ENCODE measurements at regions not wholly inside any gene's neighbourhood (a gene's known extent, or its start where the extent isn't known, plus 50 kb on each side); places are given as distances from the start of the nearest gene placed in this dataset.

DNA sequence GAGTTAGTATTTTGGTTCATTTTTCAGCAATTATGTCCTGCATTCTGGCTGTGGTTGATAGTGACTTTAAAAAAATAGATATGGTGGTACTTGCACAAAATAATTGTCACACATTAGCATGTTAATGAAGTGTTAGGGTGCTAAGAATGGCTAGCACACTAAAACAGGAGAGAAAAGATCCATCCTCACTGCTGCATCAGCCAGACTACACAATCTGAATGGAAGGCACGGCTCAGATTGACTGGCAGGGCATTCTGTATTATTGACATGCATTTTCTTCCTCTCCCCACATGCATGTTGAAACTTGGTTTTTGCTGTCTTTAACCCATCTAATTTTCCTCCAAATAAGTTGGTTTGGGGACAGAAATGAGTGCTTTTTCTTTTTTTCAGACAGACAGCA is 306.3 kb downstream of the PRL start:
- TF ChIP-seq, protein P1, sequence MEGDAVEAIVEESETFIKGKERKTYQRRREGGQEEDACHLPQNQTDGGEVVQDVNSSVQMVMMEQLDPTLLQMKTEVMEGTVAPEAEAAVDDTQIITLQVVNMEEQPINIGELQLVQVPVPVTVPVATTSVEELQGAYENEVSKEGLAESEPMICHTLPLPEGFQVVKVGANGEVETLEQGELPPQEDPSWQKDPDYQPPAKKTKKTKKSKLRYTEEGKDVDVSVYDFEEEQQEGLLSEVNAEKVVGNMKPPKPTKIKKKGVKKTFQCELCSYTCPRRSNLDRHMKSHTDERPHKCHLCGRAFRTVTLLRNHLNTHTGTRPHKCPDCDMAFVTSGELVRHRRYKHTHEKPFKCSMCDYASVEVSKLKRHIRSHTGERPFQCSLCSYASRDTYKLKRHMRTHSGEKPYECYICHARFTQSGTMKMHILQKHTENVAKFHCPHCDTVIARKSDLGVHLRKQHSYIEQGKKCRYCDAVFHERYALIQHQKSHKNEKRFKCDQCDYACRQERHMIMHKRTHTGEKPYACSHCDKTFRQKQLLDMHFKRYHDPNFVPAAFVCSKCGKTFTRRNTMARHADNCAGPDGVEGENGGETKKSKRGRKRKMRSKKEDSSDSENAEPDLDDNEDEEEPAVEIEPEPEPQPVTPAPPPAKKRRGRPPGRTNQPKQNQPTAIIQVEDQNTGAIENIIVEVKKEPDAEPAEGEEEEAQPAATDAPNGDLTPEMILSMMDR (conservative IDR thresholded peaks at IDR 0.05; ENCODE audit: low read depth, low read length), result no peak
- DNase-seq (ENCODE audit: low read depth), result no peak
- H3K4me3 ChIP-seq (ENCODE audit: low read depth, low read length), result no peak overlapping the region

DNA sequence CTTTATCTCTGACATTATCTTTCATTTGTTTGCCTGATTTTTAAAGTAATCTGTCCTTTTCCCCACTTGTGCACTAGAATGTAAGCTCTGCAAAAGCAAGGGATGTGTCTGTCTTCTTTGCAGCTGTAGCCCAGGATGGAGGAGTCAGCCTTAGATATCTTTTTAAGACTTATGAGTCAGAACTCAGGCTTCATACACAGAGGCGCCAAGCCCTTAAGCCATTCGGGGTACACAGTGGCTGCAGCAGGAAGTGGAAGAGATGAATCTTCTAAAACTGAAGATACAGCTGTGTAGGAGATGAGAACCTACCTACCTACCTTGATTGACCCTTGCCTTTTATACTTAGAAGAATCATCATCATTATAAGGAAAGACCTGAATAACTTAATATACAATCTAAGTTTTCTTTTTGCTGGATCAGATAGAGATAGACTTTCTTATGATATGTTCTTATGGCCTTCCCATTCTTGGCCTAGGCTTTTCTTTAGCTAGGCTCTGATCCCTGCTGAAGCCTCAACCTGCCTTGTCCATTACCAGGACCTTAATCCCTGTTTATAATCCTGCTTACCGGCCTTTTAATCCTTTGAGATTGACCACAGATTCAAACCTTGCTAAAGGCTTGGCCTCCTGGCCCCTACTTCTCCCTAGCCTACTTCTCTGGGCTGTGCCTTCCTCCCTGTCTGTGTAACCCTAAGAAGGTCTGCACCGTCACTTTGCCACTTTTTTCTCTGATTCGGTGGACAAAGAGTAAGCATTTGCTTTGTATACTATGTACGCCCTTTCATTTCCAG is 304.5 kb downstream of the PRL start:
- no peak overlapping the region for H3K4me3 ChIP-seq (ENCODE audit: low read depth, low read length)
- no peak for DNase-seq (ENCODE audit: low read depth)
- TF ChIP-seq, protein P1 (conservative IDR thresholded peaks at IDR 0.05; ENCODE audit: low read depth, low read length), result no peak

DNA sequence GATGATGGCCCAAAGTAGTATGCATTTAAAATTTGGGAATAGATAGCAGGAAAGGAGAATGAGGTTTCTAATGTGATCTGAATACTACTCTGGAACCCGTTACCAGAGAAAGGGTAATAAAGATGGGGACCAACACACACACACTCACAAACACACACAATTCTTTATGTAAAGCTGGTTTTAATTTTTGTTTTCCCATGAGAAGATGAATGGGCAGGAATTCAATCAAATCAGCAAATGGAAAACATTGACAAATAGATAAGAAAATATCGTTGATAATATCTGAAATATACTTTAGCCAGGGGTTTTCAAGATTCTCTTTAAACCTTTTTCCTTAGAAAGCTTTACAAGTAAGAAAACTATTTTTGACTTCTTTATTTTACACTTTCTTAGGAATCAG is 303.0 kb downstream of the PRL start:
- H3K4me3 ChIP-seq (ENCODE audit: low read depth, low read length), result no peak overlapping the region
- no peak for DNase-seq (ENCODE audit: low read depth)
- TF ChIP-seq, protein P1 (conservative IDR thresholded peaks at IDR 0.05; ENCODE audit: low read depth, low read length), result no peak

DNA sequence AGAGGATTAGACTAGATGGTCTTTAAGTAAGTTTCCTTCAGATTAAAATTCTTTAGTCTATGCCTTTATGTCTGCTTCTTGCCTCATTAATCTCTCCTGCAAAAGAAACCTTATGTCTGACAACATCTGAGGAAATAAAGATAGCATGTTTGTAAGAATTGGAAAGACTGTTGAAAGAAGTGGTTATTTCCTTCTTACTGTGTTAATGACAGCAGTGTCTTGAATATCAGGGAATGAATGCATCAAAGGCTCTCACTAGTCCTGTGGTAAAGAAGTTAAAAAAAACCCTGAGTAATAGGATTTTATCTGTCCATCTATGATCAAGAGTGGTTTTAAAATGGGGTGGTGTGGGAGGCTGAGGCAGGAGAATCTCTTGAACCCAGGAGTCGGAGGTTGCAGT is 302.0 kb downstream of the PRL start:
- TF ChIP-seq, protein P1 (conservative IDR thresholded peaks at IDR 0.05; ENCODE audit: low read depth, low read length), result no peak
- no peak overlapping the region for H3K4me3 ChIP-seq (ENCODE audit: low read depth, low read length)
- DNase-seq (ENCODE audit: low read depth), result no peak

DNA sequence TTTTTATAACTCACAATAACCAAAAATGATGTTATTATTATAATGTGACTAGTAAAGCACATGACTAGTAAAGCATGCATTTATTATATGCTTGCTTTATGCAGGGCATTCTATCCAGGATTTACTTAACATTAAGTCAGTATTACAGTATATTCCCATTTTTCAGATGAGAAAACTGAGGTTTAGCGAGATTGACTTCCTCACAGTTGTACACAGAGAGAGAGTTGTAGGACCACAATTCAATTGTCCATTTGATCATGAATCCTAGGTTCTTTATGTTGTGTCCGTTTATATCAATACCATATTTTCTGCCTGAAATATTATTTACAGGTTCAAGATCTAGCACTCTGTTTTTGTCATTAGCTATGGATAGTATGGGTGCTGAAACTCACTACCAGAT is 301.5 kb downstream of the PRL start:
- H3K4me3 ChIP-seq (ENCODE audit: low read depth, low read length), result no peak overlapping the region
- DNase-seq (ENCODE audit: low read depth), result no peak
- TF ChIP-seq, protein P1 (conservative IDR thresholded peaks at IDR 0.05; ENCODE audit: low read depth, low read length), result no peak

DNA sequence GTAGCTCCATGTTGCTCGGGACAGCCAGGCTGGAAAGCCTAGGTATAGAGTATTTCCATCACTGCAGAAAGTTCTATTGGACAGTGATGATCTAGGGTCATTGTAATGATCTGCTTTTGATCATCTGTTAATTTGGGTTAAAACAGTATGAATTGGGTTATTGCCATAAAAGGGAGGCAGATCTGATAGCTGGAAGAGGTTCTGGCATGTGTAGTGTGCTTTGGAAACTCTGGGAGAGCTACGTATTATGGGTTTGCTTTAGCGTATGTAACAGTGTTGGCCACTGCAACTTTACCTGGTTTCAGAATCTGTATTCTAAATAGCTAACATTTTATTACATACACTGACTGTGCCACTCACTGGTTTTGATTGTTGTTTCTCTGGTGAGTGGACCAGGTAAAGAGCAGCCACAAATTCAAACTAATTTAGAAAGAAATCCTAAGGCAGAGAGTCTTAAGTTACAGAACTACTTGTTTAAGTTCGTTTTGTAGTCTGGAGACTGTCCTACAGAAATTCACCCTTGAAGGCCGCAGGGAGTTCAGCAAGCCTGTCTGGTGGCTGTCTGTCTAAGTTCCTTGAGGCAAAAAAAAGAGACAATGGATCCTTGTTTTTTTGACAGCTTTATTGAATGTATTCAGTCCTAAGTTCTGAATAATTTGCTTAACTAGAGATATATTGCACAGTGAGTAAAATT is 300.3 kb downstream of the PRL start:
- no peak for DNase-seq (ENCODE audit: low read depth)
- H3K4me3 ChIP-seq (ENCODE audit: low read depth, low read length), result no peak overlapping the region
- TF ChIP-seq, protein P1 (conservative IDR thresholded peaks at IDR 0.05; ENCODE audit: low read depth, low read length), result no peak
